Stromal cell of bone marrow (primary cell): ENCODE measurements at regions not wholly inside any gene's neighbourhood (a gene's known extent, or its start where the extent isn't known, plus 50 kb on each side); places are given as distances from the start of the nearest gene placed in this dataset.
A peak's percentile ranks its signal among the peaks of the same experiment; 100 is the strongest.

Source experiments
- DNase-seq: peaks from one replicate; pipeline ENCODE4 v3.0.0-alpha.2; 2012; ENCODE audit warnings: low read depth

GRCh38 chr9:14428781-14429230 is 114.9 kb upstream of the NFIB start:
- peak; percentile 41 for DNase-seq

- DNase-seq: no peak
Measured at GRCh38 chr9:14427419-14427818, 113.5 kb upstream of the NFIB start.

GRCh38 chr9:14424983-14425382 is 111.0 kb upstream of the NFIB start:
- DNase-seq: no peak

GRCh38 chr9:14424289-14424688 is 110.3 kb upstream of the NFIB start:
- no peak for DNase-seq

- peak; percentile 18 for DNase-seq
Measured at GRCh38 chr9:14423815-14424261, 109.9 kb upstream of the NFIB start.

- no peak for DNase-seq
Measured at GRCh38 chr9:14421291-14421690, 107.3 kb upstream of the NFIB start.

GRCh38 chr9:14418941-14419937 is 105.3 kb upstream of the NFIB start:
- no peak for DNase-seq

GRCh38 chr9:14418301-14418940 is 104.5 kb upstream of the NFIB start:
- DNase-seq: no peak

GRCh38 chr9:14417237-14417636 is 103.3 kb upstream of the NFIB start:
- peak; percentile 36 for DNase-seq

GRCh38 chr9:14415947-14416346 is 102.0 kb upstream of the NFIB start:
- peak; percentile 56 for DNase-seq

GRCh38 chr9:14413812-14414211 is 99.9 kb upstream of the NFIB start:
- no peak for DNase-seq

GRCh38 chr9:14412775-14413174 is 98.8 kb upstream of the NFIB start:
- DNase-seq: no peak

GRCh38 chr9:14406463-14406862 is 92.5 kb upstream of the NFIB start:
- DNase-seq: no peak

GRCh38 chr9:14405176-14405706 is 91.3 kb upstream of the NFIB start:
- no peak for DNase-seq

- no peak for DNase-seq
Measured at GRCh38 chr9:14403081-14403480, 89.1 kb upstream of the NFIB start.

GRCh38 chr9:14402583-14402982 is 88.6 kb upstream of the NFIB start:
- DNase-seq: no peak

GRCh38 chr9:14401911-14402310 is 88.0 kb upstream of the NFIB start:
- no peak for DNase-seq

- DNase-seq: peak; percentile 71
Measured at GRCh38 chr9:14400658-14400995, 86.7 kb upstream of the NFIB start.

- DNase-seq: no peak
Measured at GRCh38 chr9:14399756-14400657, 86.1 kb upstream of the NFIB start.

- DNase-seq: no peak
Measured at GRCh38 chr9:14398473-14398872, 84.5 kb upstream of the NFIB start.

- no peak for DNase-seq
Measured at GRCh38 chr9:14396171-14396570, 82.2 kb upstream of the NFIB start.
